ENCODE measurements at regions not wholly inside any gene's neighbourhood (a gene's known extent, or its start where the extent isn't known, plus 50 kb on each side); places are given as distances from the start of the nearest gene placed in this dataset.
A peak's percentile ranks its signal among the peaks of the same experiment; 100 is the strongest.
"Not testable (repeated sequence)": the region's sequence is repeated elsewhere in the genome, so short reads cannot be mapped to it uniquely, and the experiment has no call there.

- no peak for DNase-seq
Observed at GRCh38 chr9:111276431-111277128, 53.4 kb downstream of the OR2K2 start.

DNA sequence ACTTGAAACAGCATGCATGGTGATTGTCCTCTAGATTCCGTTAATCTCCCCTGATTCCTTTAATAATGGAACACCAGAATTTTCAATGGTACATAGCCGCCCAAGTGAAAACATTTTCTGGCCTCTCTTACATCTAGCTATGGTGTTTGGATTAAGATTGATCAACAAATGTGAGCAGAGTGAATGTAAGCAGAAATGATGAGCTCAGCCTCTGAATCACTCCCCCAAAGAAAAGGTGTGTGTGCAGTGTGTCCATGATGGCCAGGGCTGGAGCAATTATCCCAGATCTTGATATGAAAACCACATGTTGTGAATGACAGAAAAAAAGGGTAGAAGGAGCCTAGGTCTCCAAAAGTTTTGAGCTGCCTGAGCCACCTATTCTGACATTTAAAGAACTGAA, 55.3 kb downstream of the OR2K2 start:
- DNase-seq, result no peak

DNA sequence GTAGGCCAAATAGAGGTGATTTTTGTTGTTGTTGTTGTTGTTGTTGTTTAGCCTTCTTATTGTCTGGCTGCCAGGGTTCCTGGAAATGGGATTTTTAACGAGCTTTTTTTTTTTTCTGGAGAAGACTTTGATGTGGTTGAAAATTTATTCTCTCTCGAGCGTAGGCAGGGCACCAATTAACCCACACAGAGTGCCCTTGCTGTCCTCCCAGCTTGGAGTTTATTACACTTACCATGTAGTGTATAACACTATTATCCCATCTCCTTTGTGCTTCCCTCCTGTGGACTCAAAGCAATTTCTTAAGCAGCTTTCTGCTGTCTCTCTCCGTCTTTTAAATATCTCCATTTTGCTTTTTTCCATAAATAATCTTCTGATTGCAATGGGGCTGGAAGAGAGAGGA, 57.4 kb downstream of the OR2K2 start:
- DNase-seq, result no peak

- no peak for DNase-seq
Observed at GRCh38 chr9:111271481-111272080, 58.4 kb downstream of the OR2K2 start.

- DNase-seq, result no peak
Observed at GRCh38 chr9:111271047-111271446, 59.0 kb downstream of the OR2K2 start.

- not testable (repeated sequence) for DNase-seq
Observed at GRCh38 chr9:111266024-111266423, 64.0 kb downstream of the OR2K2 start.

GRCh38 chr9:111263116-111263515, 66.9 kb downstream of the OR2K2 start:
- DNase-seq, result no peak

GRCh38 chr9:111258875-111259271, 71.2 kb downstream of the OR2K2 start:
- no peak for DNase-seq

GRCh38 chr9:111258209-111258874, 71.7 kb downstream of the OR2K2 start:
- no peak for DNase-seq

GRCh38 chr9:111253742-111254437, 76.1 kb downstream of the OR2K2 start:
- DNase-seq, result peak in 1 of 2 donors; percentile 2

- no peak for DNase-seq
Observed at GRCh38 chr9:111250875-111251842, 78.9 kb downstream of the OR2K2 start.

DNA sequence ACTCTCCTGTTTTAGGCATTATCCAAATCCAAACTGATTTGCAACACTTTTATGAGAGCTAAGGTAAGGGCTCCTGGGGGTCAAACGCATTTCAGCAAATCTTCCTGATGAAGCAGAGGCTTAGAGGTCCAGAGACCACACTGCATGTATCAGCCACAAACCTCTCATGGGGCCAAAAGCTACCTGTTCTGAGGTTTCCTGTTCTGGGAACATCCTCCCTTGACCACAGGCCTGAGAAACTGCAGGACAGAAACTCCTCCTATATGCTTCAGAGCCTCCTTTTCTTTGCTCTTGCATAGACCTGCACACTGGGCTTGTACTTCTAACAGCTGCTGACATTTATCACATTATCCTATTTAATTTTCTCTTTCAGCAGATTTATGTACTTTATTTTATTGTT, 92.6 kb downstream of the OR2K2 start:
- DNase-seq, result no peak

- no peak for DNase-seq
Observed at GRCh38 chr9:111236332-111236731, 93.7 kb downstream of the OR2K2 start.

DNA sequence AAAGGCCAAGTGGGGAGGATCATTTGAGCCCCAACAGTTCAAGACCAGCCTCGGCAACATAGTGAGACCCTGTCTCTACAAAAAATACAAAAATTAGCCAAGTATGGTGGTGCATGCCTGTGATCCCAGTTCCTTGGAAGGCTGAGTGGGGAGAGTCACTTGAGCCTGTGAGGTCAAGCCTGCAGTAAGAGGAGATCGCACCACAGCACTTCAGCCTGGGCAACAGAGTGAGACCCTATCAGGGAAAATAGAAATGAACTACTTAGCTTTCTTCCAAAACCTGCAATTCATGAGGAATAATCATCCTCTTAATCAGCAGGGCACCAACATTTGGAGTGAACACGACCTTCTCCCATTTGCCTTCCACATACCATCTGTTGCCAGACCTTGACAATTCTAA, 96.1 kb downstream of the OR2K2 start:
- no peak for DNase-seq

DNA sequence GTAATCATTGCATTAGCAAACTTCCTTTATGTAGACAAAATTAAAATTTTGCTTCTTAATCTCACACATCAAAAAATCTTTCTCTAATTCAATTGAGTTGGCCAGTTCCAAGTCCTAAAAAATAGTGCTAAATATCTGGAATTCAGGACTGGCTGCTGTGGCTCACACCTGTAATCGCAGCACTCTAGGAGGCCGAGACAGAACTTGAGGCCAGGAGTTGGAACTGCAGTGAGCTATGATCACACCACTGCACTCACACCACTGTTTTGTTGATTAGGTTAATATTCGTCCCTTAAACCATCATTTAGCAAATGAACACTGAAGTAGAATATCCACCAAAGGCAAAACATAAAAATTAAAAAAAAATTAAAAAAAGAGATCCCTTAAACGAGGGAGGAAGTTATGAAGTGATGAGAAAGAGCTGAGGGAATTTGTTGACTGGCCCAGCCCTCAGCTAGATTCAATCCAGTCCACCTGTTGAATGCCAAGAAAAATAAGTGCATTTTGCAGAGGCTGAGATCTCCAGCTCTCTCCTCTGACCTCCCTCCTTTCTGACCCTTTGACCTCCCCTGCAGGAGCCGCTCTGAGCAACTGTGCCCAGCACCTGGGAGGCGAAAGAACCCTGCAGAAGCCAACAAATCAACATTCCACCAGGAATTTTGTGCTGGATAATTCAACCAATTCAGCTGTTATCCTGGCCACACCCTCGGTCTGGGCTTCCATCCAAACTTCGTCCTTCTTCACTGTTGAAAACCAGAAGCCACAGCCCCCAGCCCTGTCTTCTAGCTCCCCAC, 96.8 kb downstream of the OR2K2 start:
- DNase-seq, result no peak

GRCh38 chr9:111231801-111232580, 98.0 kb downstream of the OR2K2 start:
- DNase-seq, result no peak

DNA sequence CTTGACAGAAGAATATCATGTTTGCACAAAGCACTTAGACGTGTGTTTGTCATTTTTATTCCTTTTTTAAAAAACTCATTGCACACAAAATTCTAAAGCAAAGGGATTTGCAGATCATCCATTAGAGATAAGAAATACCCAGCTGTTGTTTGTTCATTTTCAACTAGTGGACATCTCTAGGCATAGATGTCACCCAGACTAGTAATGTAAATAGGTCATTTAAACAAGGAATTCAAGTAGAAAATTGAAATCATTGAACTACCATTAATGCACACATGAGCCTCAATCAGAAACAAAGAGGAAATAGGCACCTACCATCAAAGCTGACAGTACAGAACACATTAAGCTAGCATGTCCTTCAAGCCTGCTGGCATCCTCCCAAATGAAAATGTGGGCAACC, 107.3 kb downstream of the OR2K2 start:
- DNase-seq, result no peak

DNA sequence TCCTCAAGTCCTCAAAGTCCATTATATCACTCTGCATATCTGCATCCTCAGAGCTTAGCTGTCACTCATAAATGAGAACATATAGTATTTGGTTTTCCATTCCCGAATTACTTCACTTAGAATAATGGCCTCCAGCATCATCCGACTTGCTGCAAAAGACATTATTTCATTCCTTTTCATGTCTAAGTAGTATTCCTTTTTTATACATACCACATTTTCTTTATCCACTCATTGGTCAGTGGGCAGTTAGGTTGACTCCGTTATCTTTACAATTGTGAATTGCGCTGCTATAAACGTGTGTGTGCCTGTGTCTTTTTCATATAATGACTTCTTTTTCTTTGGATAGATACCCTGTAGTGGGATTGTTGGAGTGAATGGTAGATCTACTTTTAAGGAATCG, 117.2 kb downstream of the OR2K2 start:
- no peak for DNase-seq

DNA sequence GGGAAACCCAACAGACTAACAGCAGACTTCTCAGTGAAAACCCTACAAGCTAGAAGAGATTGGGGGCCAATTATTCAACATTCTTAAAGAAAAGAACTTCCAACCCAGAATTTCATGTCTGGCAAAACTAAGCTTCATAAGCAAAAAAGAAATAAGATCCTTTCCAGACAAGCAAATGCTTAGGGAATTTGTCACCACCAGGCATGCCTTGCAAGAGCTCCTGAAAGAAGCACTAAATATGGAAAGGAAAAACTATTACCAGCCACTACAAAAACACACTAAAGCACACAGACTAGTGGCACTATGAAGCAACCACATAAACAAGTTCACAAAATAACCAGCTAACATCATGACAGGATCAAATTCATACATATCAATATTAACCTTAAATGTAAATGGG, 131.1 kb downstream of the OR2K2 start:
- DNase-seq, result no peak

DNA sequence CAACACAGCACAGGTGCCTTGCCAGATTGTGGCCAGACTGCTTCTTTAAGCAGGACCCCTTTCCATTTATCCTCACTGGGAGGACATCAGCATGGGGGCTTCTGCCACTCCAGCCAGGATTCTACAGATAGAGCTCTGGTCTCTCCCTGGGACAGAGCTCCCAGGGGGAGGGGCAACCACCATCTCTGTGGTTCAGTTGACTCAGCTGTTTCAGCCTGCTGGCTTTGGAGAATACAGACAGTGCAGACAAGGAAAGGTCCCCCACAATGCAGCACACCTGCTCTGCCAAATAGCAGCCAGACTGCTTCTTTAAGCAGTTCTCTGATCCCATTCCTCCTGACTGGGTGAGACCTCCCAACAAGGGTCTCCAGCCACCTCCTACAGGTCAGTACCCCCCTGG, 132.8 kb downstream of the OR2K2 start:
- DNase-seq, result no peak

GRCh38 chr9:111195766-111196165, 134.3 kb downstream of the OR2K2 start:
- no peak for DNase-seq
